CD14-positive monocyte (primary cell): ENCODE measurements at regions not wholly inside any gene's neighbourhood (a gene's known extent, or its start where the extent isn't known, plus 50 kb on each side); places are given as distances from the start of the nearest gene placed in this dataset.

Source experiments
- DNase-seq, 3 donors: peaks; one replicate each; pipeline ENCODE4 v3.0.0-alpha.2; 2011 to 2022
- H2AFZ ChIP-seq: 2 replicates; pipeline ENCODE4 v1.6.0; 2012; ENCODE audit warnings: mild to moderate bottlenecking, low read depth, low read length, inconsistent platforms; ENCODE audit not compliant: insufficient read depth, poor library complexity, severe bottlenecking
- H3K27ac ChIP-seq, 2 donors: 1 replicate in 1 of 2; 2 replicates in 1 of 2; pipeline ENCODE4 v1.5.1; 2012 to 2013; ENCODE audit warnings: low read length in 2 of 2, control low read depth in 1 of 2, inconsistent platforms in 1 of 2, low read depth in 1 of 2, mild to moderate bottlenecking in 1 of 2
- H3K27me3 ChIP-seq, 2 donors: one replicate each; pipeline versions ENCODE4 v1.6.0 to v1.6.1; 2011 to 2013; ENCODE audit warnings: low read length in 2 of 2; ENCODE audit not compliant: control insufficient read depth in 2 of 2, insufficient read depth in 2 of 2
- H3K36me3 ChIP-seq, 2 donors: replicated peaks in 1 of 2; 1 replicate in 1 of 2; 2 replicates in 1 of 2; pipeline versions ENCODE4 v1.5.1 to v1.6.1; 2012 to 2013; ENCODE audit warnings: low read length in 2 of 2, control low read depth in 1 of 2, inconsistent platforms in 1 of 2, mild to moderate bottlenecking in 1 of 2; ENCODE audit not compliant: insufficient read depth in 2 of 2, control insufficient read depth in 1 of 2
- H3K4me1 ChIP-seq, 2 donors: 1 replicate in 1 of 2; 2 replicates in 1 of 2; pipeline versions ENCODE4 v1.5.1 to v1.6.1; 2012 to 2013; ENCODE audit warnings: low read length in 2 of 2, control low read depth in 1 of 2, inconsistent platforms in 1 of 2, mild to moderate bottlenecking in 1 of 2, moderate library complexity in 1 of 2; ENCODE audit not compliant: insufficient read depth in 2 of 2, control insufficient read depth in 1 of 2
- H3K4me2 ChIP-seq: replicated peaks from 2 replicates; pipeline ENCODE3; 2012; ENCODE audit warnings: low read length, moderate library complexity, mild to moderate bottlenecking; ENCODE audit not compliant: poor library complexity, severe bottlenecking; ENCODE audit errors: extremely low read depth
- H3K4me3 ChIP-seq, 3 experiments: fragments of 200-600 bp in 1 of 3; sonication (generic) in 1 of 3; replicated peaks in 1 of 3; 1 replicate in 2 of 3; 2 replicates in 1 of 3; pipeline ENCODE4 v1.5.1; 2011 to 2013; ENCODE audit warnings: low read length in 3 of 3, mild to moderate bottlenecking in 3 of 3, control low read depth in 2 of 3, low read depth in 2 of 3, inconsistent platforms in 1 of 3, moderate library complexity in 1 of 3
- H3K79me2 ChIP-seq: 2 replicates; pipeline ENCODE4 v1.6.0; 2012; ENCODE audit warnings: mild to moderate bottlenecking, control low read depth, inconsistent platforms, low read length, moderate library complexity; ENCODE audit not compliant: insufficient read depth
- H3K9ac ChIP-seq: 2 replicates; pipeline ENCODE4 v1.6.0; 2017; ENCODE audit warnings: low read length, mild to moderate bottlenecking; ENCODE audit not compliant: insufficient read depth, poor library complexity, severe bottlenecking
- H3K9me3 ChIP-seq, 2 donors: replicated peaks in 1 of 2; 1 replicate in 1 of 2; 2 replicates in 1 of 2; pipeline versions ENCODE4 v1.5.1 to v1.6.1; 2012 to 2013; ENCODE audit warnings: low read length in 2 of 2, control low read depth in 1 of 2; ENCODE audit not compliant: control insufficient read depth in 1 of 2, insufficient read depth in 1 of 2
- H4K20me1 ChIP-seq: 2 replicates; pipeline ENCODE4 v1.6.0; 2012; ENCODE audit warnings: mild to moderate bottlenecking, low read length, control low read depth, moderate library complexity; ENCODE audit not compliant: insufficient read depth
- H3K27ac Mint-ChIP-seq, 7 donors: one replicate each; pipeline ENCODE4 v1.8.0; 2020; ENCODE audit warnings: mild to moderate bottlenecking in 7 of 7, mixed read lengths in 7 of 7, moderate library complexity in 6 of 7, inconsistent platforms in 2 of 7
- H3K27me3 Mint-ChIP-seq, 3 donors: one replicate each; pipeline ENCODE4 v1.8.0; 2021 to 2022; ENCODE audit warnings: low read depth in 3 of 3, mild to moderate bottlenecking in 3 of 3, mixed read lengths in 3 of 3, moderate library complexity in 3 of 3, inconsistent platforms in 1 of 3
- H3K36me3 Mint-ChIP-seq, 2 donors: one replicate each; pipeline ENCODE4 v1.8.0; 2020; ENCODE audit warnings: mixed read lengths in 2 of 2, inconsistent platforms in 1 of 2, mild to moderate bottlenecking in 1 of 2
- H3K4me1 Mint-ChIP-seq: one replicate; pipeline ENCODE4 v1.8.0; 2020; ENCODE audit warnings: mild to moderate bottlenecking, mixed read lengths
- H3K4me3 Mint-ChIP-seq, 2 donors: one replicate each; pipeline ENCODE4 v1.8.0; 2020; ENCODE audit warnings: mild to moderate bottlenecking in 2 of 2, mixed read lengths in 2 of 2, moderate library complexity in 1 of 2
- H3K9me3 Mint-ChIP-seq, 7 donors: one replicate each; pipeline ENCODE4 v1.8.0; 2020 to 2022; ENCODE audit warnings: mixed read lengths in 7 of 7, mild to moderate bottlenecking in 6 of 7, moderate library complexity in 6 of 7, inconsistent platforms in 2 of 7
- WGBS: methylation state at CpG from one replicate; pipeline ENCODE4 v1.1.5; 2013; ENCODE audit warnings: missing lambda C conversion rate; ENCODE audit not compliant: insufficient coverage; 5-methylcytosine and 5-hydroxymethylcytosine counted together
- intact Hi-C, 2 donors: fragments of 100-400 bp; cut with micrococcal nuclease; formaldehyde crosslinking; loops; one replicate each; pipeline versions ENCODE4 v1.15.0 to v1.15.1; 2023
- TF ChIP-seq, protein P1 (sequence below): fragments of 200-600 bp; IDR thresholded peaks from one replicate; pipeline ENCODE4 v1.8.0; 2022; ENCODE audit warnings: antibody characterized with exemption, mild to moderate bottlenecking

DNA sequence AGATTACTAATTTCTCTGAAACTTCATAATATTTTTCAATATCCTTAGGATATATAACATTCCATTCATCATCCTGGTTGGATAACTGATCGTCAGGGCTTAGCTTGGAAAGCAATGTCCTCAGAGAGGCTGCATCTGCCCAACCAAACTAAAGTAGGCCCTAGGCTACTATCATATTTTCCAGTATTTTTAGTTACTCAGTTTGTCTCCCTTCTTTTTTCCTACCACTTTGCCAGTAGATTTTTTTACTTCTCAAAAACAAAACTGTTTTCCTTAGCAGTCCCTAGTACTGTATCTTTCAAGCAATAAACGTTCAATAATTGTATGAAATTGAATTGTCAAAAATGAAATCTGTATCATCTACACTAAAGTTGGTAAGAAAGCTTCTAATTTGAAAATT lies 452.0 kb downstream of the TFEC start:
- TF ChIP-seq, protein P1, sequence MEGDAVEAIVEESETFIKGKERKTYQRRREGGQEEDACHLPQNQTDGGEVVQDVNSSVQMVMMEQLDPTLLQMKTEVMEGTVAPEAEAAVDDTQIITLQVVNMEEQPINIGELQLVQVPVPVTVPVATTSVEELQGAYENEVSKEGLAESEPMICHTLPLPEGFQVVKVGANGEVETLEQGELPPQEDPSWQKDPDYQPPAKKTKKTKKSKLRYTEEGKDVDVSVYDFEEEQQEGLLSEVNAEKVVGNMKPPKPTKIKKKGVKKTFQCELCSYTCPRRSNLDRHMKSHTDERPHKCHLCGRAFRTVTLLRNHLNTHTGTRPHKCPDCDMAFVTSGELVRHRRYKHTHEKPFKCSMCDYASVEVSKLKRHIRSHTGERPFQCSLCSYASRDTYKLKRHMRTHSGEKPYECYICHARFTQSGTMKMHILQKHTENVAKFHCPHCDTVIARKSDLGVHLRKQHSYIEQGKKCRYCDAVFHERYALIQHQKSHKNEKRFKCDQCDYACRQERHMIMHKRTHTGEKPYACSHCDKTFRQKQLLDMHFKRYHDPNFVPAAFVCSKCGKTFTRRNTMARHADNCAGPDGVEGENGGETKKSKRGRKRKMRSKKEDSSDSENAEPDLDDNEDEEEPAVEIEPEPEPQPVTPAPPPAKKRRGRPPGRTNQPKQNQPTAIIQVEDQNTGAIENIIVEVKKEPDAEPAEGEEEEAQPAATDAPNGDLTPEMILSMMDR: no peak
- no peaks in the 10 kb centered on the region for H4K20me1 ChIP-seq
- Mint-ChIP-seq H3K4me1 (no peaks in the 10 kb centered on the region), H3K27me3 (peaks cover 0 to 2% (median 0%) of the 10 kb centered on the region in 3 donors), H3K27ac (no peak overlapping the region), H3K4me3 (no peak overlapping the region), H3K36me3 (no peaks in the 10 kb centered on the region), H3K9me3 (peaks cover 0 to 3% (median 0%) of the 10 kb centered on the region in 7 donors)
- no peaks in the 10 kb centered on the region for H3K9me3 ChIP-seq
- H3K79me2 ChIP-seq: no peaks in the 10 kb centered on the region
- H3K9ac ChIP-seq: no peak overlapping the region
- H3K4me2 ChIP-seq: no peak overlapping the region
- no peak overlapping the region for H2AFZ ChIP-seq
- H3K4me1 ChIP-seq: no peaks in the 10 kb centered on the region
- no peak overlapping the region for H3K4me3 ChIP-seq
- WGBS: 89% methylated on average over 1 of the region's 2 CpGs
- H3K27ac ChIP-seq: no peak overlapping the region
- DNase-seq: no peak
- H3K36me3 ChIP-seq: no peaks in the 10 kb centered on the region
- no peaks in the 10 kb centered on the region for H3K27me3 ChIP-seq
- intact Hi-C loops: no loop called here

DNA sequence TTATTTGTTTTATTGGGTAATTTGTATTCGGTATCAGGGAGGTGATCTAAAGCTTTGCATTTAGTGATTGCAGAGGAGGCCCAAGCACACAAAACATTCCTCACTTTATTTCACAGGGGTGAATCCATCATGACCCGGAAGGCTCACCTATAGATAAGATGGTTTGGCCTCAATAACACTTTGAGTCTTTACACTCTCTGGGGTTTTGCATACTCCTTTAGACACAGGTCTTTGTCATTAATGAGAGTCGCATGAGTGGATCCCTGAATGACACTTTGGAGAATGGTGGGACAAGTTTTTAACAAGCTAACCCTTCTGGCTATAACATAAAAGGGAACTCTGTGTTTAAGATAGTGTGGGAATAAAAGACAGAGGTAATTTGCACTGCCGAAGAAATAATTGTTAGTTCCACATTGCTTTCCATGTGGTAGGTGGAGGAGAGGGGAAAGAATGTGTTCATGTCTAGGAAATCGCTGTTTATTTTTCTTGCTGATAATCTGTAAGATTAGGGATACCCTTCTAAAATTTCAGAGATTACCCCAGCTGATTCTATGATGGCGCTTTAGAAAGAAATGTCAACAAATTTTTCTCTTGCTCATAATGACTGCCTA lies 455.8 kb downstream of the TFEC start:
- Histone ChIP-seq H3K4me3 (no peak overlapping the region), H2AFZ (no peak overlapping the region), H3K79me2 (no peaks in the 10 kb centered on the region), H3K27me3 (no peaks in the 10 kb centered on the region), H3K9ac (no peak overlapping the region), H3K9me3 (no peaks in the 10 kb centered on the region), H3K4me1 (no peaks in the 10 kb centered on the region), H3K4me2 (no peak overlapping the region), H3K27ac (no peak overlapping the region), H3K36me3 (no peaks in the 10 kb centered on the region), H4K20me1 (no peaks in the 10 kb centered on the region)
- no peak for DNase-seq
- no CpG with 5 or more reads among the region's 6 CpGs for WGBS
- no peak overlapping the region for H3K27ac Mint-ChIP-seq
- intact Hi-C loops: no loop called here
- H3K36me3 Mint-ChIP-seq: no peaks in the 10 kb centered on the region
- H3K27me3 Mint-ChIP-seq: no peaks in the 10 kb centered on the region
- no peaks in the 10 kb centered on the region for H3K4me1 Mint-ChIP-seq
- TF ChIP-seq, protein P1: no peak
- H3K9me3 Mint-ChIP-seq: peaks cover 0 to 1% (median 0%) of the 10 kb centered on the region in 7 donors
- H3K4me3 Mint-ChIP-seq: no peak overlapping the region
